Mesendoderm (in vitro differentiated cells): ENCODE measurements at regions not wholly inside any gene's neighbourhood (a gene's known extent, or its start where the extent isn't known, plus 50 kb on each side); places are given as distances from the start of the nearest gene placed in this dataset.
"Not testable (repeated sequence)": the region's sequence is repeated elsewhere in the genome, so short reads cannot be mapped to it uniquely, and the experiment has no call there.

ENCODE experiments used
- DNase-seq: peaks from one replicate; pipeline ENCODE4 v3.0.0; 2013
- H2AK5ac ChIP-seq: 2 replicates; pipeline ENCODE4 v1.6.1; 2013; ENCODE audit warnings: low read length, inconsistent platforms
- H2BK120ac ChIP-seq: 2 replicates; pipeline ENCODE4 v1.6.1; 2013; ENCODE audit warnings: low read depth, mild to moderate bottlenecking, low read length, moderate library complexity, mixed read lengths
- H2BK15ac ChIP-seq: replicated peaks from 2 replicates; pipeline ENCODE4 v1.6.1; 2013; ENCODE audit warnings: low read depth, mild to moderate bottlenecking, moderate library complexity
- H2BK5ac ChIP-seq: 2 replicates; pipeline ENCODE4 v1.6.1; 2013; ENCODE audit warnings: low read length, inconsistent platforms
- H3K18ac ChIP-seq: 2 replicates; pipeline ENCODE4 v1.6.1; 2013; ENCODE audit warnings: mild to moderate bottlenecking, low read length, mixed read lengths
- H3K23ac ChIP-seq: one replicate; pipeline ENCODE4 v1.6.1; 2013; ENCODE audit warnings: low read length
- H3K27ac ChIP-seq: 2 replicates; pipeline ENCODE4 v1.5.1; 2013; ENCODE audit warnings: low read depth, mild to moderate bottlenecking, inconsistent platforms, low read length, moderate library complexity
- H3K27me3 ChIP-seq: 2 replicates; pipeline ENCODE4 v1.6.1; 2013; ENCODE audit warnings: low read length, control low read depth, mild to moderate bottlenecking, inconsistent platforms; ENCODE audit not compliant: insufficient read depth, poor library complexity
- H3K36me3 ChIP-seq: 2 replicates; pipeline ENCODE4 v1.6.1; 2013; ENCODE audit warnings: low read length, inconsistent platforms; ENCODE audit not compliant: control insufficient read depth, insufficient read depth
- H3K4ac ChIP-seq: one replicate; pipeline ENCODE4 v1.6.1; 2013; ENCODE audit warnings: low read depth, mild to moderate bottlenecking, low read length, moderate library complexity
- H3K4me1 ChIP-seq: 2 replicates; pipeline ENCODE4 v1.6.1; 2013; ENCODE audit warnings: low read depth, low read length, inconsistent platforms; ENCODE audit not compliant: control insufficient read depth
- H3K4me2 ChIP-seq: 2 replicates; pipeline ENCODE4 v1.6.1; 2013; ENCODE audit warnings: low read length
- H3K4me3 ChIP-seq: 2 replicates; pipeline ENCODE4 v1.5.1; 2013; ENCODE audit warnings: mild to moderate bottlenecking, low read length
- H3K56ac ChIP-seq: one replicate; pipeline ENCODE4 v1.6.1; 2013; ENCODE audit warnings: low read length
- H3K79me1 ChIP-seq: 2 replicates; pipeline ENCODE4 v1.6.1; 2013; ENCODE audit warnings: low read length, inconsistent platforms
- H3K79me2 ChIP-seq: 2 replicates; pipeline ENCODE4 v1.6.1; 2013; ENCODE audit warnings: mild to moderate bottlenecking, low read length; ENCODE audit not compliant: control insufficient read depth, insufficient read depth
- H3K9ac ChIP-seq: 2 replicates; pipeline ENCODE4 v1.6.1; 2013; ENCODE audit warnings: low read length, inconsistent platforms
- H4K5ac ChIP-seq: one replicate; pipeline ENCODE4 v1.6.1; 2013; ENCODE audit warnings: low read length
- H4K8ac ChIP-seq: one replicate; pipeline ENCODE4 v1.6.1; 2013; ENCODE audit warnings: low read depth, mild to moderate bottlenecking, control low read depth, low read length, moderate library complexity
- WGBS: extraction: QIAGEN DNeasy Blood & Tissue Kit; methylation state at CpG from one replicate; pipeline ENCODE4 v1.1.7; 2013; ENCODE audit warnings: low lambda C conversion rate, missing lambda C conversion rate; ENCODE audit not compliant: insufficient coverage; ENCODE audit errors: extremely low coverage; 5-methylcytosine and 5-hydroxymethylcytosine counted together

- not testable (repeated sequence) for H3K9ac ChIP-seq, H2BK15ac ChIP-seq, H3K56ac ChIP-seq, H3K79me1 ChIP-seq, H4K8ac ChIP-seq, H3K79me2 ChIP-seq, H3K18ac ChIP-seq, H3K27ac ChIP-seq, H3K36me3 ChIP-seq, H2AK5ac ChIP-seq, H3K4me3 ChIP-seq, H2BK120ac ChIP-seq, H3K4me2 ChIP-seq, H3K27me3 ChIP-seq, H3K4ac ChIP-seq, H4K5ac ChIP-seq, H3K4me1 ChIP-seq, H2BK5ac ChIP-seq, H3K23ac ChIP-seq
- peak; percentile 68 for DNase-seq
- WGBS = no CpG with 5 or more reads among the region's 4 CpGs
Observed at GRCh38 chrX:139342594-139342991, 187.9 kb upstream of the F9 start.

DNA sequence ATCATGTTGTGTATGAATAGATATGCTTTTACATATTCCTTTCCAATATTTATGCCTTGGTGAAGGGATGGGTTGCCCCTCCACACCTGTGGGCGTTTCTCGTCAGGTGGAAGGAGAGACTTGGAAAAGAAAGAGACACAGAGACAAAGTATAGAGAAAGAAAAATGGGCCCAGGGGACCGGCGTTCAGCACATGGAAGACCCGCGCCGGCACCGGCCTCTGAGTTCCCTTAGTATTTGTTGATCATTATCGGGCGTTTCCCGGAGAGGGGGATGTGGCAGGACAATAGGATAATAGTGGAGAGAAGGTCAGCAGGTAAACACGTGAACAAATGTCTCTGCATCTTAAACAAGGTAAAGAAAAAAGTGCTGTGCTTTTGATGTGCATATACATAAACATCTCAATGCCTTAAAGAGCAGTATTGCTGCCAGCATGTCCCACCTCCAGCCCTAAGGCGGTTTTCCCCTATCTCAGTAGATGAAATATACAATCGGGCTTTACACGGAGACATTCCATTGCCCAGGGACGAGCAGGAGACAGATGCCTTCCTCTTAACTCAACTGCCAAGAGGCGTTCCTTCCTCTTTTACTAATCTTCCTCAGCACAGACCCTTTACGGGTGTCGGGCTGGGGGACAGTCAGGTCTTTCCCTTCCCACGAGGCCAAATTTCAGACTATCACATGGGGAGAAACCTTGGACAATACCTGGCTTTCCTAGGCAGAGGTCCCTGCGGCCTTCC is 188.5 kb upstream of the F9 start:
- H2BK5ac ChIP-seq, H3K56ac ChIP-seq, H2AK5ac ChIP-seq, H3K4me3 ChIP-seq, H3K27ac ChIP-seq, H3K4me2 ChIP-seq, H3K18ac ChIP-seq, H2BK120ac ChIP-seq, H4K8ac ChIP-seq, H3K9ac ChIP-seq, H2BK15ac ChIP-seq, H3K79me1 ChIP-seq, H3K36me3 ChIP-seq, H4K5ac ChIP-seq, H3K27me3 ChIP-seq, H3K23ac ChIP-seq, H3K4ac ChIP-seq, H3K79me2 ChIP-seq, H3K4me1 ChIP-seq: not testable (repeated sequence)
- no CpG with 5 or more reads among the region's 21 CpGs for WGBS
- peak; percentile 72 for DNase-seq

- no peak for DNase-seq
- WGBS = no CpG with 5 or more reads among the region's 2 CpGs
- no peak overlapping the region for H2BK5ac ChIP-seq
Observed at GRCh38 chrX:139332441-139332840, 198.1 kb upstream of the F9 start.

DNA sequence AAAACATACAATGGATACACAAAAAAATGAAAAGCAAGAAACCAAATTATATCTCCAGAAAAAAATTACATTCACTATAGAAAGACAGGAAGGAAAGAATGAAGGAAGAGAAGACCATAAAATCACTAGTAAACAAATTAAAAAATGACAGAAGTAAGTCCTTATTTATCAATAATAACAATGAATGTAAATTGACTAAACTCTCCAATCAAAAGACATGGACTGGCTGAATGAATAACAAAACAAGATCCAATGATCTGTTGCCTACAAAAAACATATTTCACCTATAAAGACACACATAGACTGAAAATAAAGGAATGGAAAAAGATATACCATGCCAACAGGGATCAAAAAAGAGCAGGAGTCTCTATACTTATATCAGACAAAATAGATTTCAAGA is 203.2 kb upstream of the F9 start:
- H4K5ac ChIP-seq = no peak overlapping the region
- no peaks in the 10 kb centered on the region for H3K27me3 ChIP-seq
- no peak overlapping the region for H3K56ac ChIP-seq
- no peak overlapping the region for H3K4ac ChIP-seq
- no peaks in the 10 kb centered on the region for H3K4me1 ChIP-seq
- H4K8ac ChIP-seq = no peak overlapping the region
- H2BK120ac ChIP-seq = no peak overlapping the region
- no peak overlapping the region for H2BK5ac ChIP-seq
- DNase-seq = no peak
- H2BK15ac ChIP-seq = no peak overlapping the region
- no peaks in the 10 kb centered on the region for H3K79me2 ChIP-seq
- H3K4me3 ChIP-seq = no peak overlapping the region
- H3K18ac ChIP-seq = no peak overlapping the region
- no peak overlapping the region for H3K9ac ChIP-seq
- H3K79me1 ChIP-seq = no peaks in the 10 kb centered on the region
- H3K4me2 ChIP-seq = no peak overlapping the region
- no peak overlapping the region for H3K23ac ChIP-seq
- H3K36me3 ChIP-seq = no peaks in the 10 kb centered on the region
- H2AK5ac ChIP-seq = no peak overlapping the region
- no peak overlapping the region for H3K27ac ChIP-seq

More at GRCh38 chrX:139332441-139332840, 198.1 kb upstream of the F9 start:
- no peak overlapping the region for H2AK5ac ChIP-seq
- no peaks in the 10 kb centered on the region for H3K36me3 ChIP-seq
- no peak overlapping the region for H4K8ac ChIP-seq
- no peak overlapping the region for H3K18ac ChIP-seq
- no peaks in the 10 kb centered on the region for H3K27me3 ChIP-seq
- no peak overlapping the region for H3K56ac ChIP-seq
- H3K23ac ChIP-seq = no peak overlapping the region
- H2BK120ac ChIP-seq = no peak overlapping the region
- H4K5ac ChIP-seq = no peak overlapping the region
- no peaks in the 10 kb centered on the region for H3K4me1 ChIP-seq
- H3K4ac ChIP-seq = no peak overlapping the region
- H3K4me3 ChIP-seq = no peak overlapping the region
- H3K27ac ChIP-seq = no peak overlapping the region
- H3K79me2 ChIP-seq = no peaks in the 10 kb centered on the region
- H2BK15ac ChIP-seq = no peak overlapping the region
- H3K9ac ChIP-seq = no peak overlapping the region
- H3K79me1 ChIP-seq = no peaks in the 10 kb centered on the region
- H3K4me2 ChIP-seq = no peak overlapping the region

GRCh38 chrX:139324756-139325155 is 205.8 kb upstream of the F9 start:
- H3K27ac ChIP-seq = no peak overlapping the region
- WGBS = no CpG with 5 or more reads among the region's 2 CpGs
- H2BK15ac ChIP-seq = no peak overlapping the region
- H3K4me1 ChIP-seq = no peaks in the 10 kb centered on the region
- no peaks in the 10 kb centered on the region for H3K27me3 ChIP-seq
- no peak overlapping the region for H3K9ac ChIP-seq
- H2BK5ac ChIP-seq = no peak overlapping the region
- no peak overlapping the region for H3K4ac ChIP-seq
- H3K4me2 ChIP-seq = no peak overlapping the region
- DNase-seq = no peak
- H3K79me2 ChIP-seq = no peaks in the 10 kb centered on the region
- no peak overlapping the region for H3K23ac ChIP-seq
- H3K36me3 ChIP-seq = no peaks in the 10 kb centered on the region
- no peak overlapping the region for H3K18ac ChIP-seq
- H4K8ac ChIP-seq = no peak overlapping the region
- H2BK120ac ChIP-seq = no peak overlapping the region
- H3K79me1 ChIP-seq = no peaks in the 10 kb centered on the region
- no peak overlapping the region for H2AK5ac ChIP-seq
- no peak overlapping the region for H3K4me3 ChIP-seq
- H3K56ac ChIP-seq = no peak overlapping the region
- H4K5ac ChIP-seq = no peak overlapping the region

GRCh38 chrX:139320661-139321354 is 209.7 kb upstream of the F9 start:
- H3K27me3 ChIP-seq, H3K18ac ChIP-seq, DNase-seq, H3K4me1 ChIP-seq, H3K79me2 ChIP-seq, H2BK15ac ChIP-seq, H2BK120ac ChIP-seq, H3K36me3 ChIP-seq, H2AK5ac ChIP-seq, H4K8ac ChIP-seq, H3K9ac ChIP-seq, H3K4me2 ChIP-seq, H4K5ac ChIP-seq, H3K23ac ChIP-seq, H3K79me1 ChIP-seq, H2BK5ac ChIP-seq, H3K4me3 ChIP-seq, H3K27ac ChIP-seq, H3K56ac ChIP-seq, H3K4ac ChIP-seq: not testable (repeated sequence)
- no CpG with 5 or more reads among the region's 38 CpGs for WGBS
